NCI-H1417 (cell line): ENCODE measurements at regions not wholly inside any gene's neighbourhood (a gene's known extent, or its start where the extent isn't known, plus 50 kb on each side); places are given as distances from the start of the nearest gene placed in this dataset.

Experiments used
- DNase-seq, 3 experiments: peaks; one replicate each; lab custom pipeline; 2025; lab: John Stamatoyannopoulos, UW

DNA sequence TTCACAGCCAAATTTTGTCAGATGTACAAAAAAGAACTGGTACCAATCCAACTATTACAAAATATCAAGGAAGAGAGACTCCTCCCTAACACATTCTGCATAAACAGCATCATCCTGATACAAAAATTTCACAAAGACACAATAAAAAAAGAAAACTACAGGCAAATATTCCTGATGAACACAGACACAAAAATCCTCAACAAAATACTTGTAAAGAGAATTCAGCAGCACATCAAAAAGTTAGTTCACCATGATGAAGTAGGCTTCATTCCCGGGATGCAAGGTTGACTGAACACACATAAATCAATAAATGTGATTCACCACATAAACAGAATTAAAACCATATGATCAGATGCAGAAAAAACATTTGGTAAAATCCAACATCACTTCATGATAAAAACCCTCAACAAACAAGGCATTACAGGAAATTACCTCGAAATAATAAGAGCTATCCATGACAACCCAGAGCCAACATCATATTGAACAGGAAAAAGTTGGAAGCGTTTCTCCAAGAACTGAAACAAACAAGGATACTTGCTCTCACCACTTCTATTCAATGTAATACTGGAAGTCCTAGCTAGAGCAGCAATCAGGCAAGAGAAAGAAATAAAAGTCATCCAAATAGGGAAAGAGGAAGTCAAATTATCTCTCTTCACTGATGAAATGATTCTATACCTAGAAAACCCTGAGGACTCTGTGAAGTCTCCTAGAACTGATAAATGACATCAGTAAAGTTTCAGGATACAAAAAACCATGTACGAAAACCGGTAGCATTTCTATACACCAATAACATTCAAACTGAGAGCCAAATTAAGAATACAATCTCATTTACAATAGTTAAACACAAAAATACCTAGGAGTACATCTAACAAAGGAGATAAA, 223.1 kb downstream of the REEP3 start:
- no peak for DNase-seq

DNA sequence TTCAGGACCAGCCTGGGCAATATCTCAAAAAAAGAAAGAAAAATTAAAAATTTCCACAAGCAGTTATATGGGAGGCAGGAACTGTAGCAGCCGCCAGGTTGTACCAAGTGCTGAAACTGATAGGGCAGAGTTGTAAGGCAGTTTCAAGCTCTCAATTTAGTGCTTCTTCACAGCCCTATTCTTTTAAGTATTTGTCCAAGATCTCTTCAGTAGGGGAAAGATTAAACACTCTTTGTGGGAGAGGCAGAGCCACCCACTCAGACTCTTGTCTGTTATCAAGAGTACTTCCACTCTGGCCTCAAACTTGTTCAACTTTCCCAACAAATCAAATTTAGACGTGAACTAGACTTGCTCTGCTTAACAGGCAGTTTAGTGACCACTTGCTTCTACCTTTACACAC, 228.7 kb downstream of the REEP3 start:
- no peak for DNase-seq

DNA sequence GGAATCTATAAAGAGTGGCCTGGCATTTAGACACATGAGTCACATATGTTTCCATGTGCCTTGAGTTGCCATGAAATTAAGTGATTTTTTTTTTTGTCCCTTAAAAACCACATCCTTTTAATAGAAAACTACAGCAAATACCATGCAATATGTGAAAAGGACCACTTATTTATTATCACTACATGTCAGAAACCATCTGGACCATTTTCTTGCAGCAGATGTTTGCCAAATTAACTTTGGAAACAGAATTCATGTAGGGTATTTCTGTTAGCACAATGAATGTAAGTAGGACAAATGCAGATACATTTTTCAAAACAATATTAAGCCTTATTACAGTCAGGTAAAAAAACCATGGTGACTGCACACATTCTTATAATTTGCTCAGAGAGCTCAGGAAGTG, 230.6 kb downstream of the REEP3 start:
- DNase-seq, result no peak

DNA sequence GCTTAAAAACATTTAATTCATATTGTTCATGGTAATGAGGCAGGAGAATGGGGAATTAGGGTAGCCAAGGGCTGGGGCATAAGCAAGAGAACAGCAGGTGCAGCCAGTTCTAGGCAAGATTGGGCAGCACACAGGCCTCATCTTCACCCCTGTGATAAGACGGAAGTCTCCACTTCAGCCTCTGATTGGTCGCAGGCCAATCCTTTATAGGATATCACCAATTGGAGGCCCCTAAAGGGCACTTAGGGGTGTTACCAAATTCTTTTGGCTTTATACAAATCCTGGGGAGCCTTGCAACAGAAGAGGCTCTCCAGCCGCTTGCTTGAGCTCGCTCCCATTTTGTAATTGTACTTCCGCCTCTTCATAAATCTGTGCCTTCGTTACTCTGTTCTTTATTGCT, 231.1 kb downstream of the REEP3 start:
- DNase-seq, result no peak

DNA sequence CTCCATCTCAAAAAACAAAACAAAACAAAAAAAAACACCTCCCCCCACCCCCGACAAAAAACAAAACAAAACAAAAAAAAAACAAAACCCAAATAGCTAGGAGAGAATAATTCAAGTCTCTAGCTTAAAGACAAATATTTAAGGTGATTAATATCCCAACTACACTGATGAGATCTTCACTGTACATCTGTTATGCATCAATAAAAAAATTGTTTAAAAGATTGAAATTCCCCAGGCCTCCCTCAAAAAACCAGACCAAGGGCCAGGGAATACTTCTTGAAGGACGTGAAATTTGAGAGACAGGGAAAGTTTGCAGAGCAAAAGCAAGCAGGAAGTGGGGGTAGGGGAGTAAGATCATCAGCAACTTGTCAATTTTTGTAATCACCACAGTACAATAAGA, 232.6 kb downstream of the REEP3 start:
- no peak for DNase-seq

DNA sequence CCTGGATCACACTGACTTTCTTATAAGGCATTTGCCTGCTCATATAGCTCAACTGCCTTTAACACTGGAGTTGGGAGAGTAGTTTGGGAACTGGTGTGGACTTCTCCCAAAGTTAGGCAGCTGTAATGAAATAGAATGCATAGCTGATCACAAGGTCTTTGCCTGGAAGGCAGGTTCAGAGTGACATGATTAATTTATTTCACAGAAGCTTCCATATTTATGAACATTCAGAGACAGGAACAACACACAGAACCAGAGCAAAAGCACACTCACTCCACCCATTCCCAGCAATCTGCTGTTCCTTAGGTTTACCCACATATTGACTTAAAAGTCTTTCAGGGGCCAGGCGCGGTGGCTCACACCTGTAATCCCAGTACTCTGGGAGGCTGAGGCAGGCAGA, 234.2 kb downstream of the REEP3 start:
- no peak for DNase-seq

DNA sequence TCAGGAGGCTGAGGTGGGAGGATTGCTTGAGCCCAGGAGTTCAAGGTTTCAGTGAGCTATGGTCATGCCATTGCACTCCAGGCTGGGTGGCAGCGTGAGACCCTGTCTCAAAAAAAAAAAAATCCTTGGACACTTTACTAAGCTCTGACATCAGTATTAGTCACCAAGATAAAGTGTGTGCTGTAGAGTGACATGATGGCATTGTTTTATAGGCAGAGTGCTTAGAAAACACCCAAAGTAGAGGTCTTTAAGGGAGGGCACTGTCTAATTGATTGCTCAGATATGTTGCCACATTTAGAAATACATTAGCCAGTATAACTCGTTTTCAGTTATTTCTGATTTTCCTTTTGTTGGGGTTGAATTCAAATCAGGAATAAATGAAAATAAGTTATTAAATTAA, 235.9 kb downstream of the REEP3 start:
- no peak for DNase-seq

DNA sequence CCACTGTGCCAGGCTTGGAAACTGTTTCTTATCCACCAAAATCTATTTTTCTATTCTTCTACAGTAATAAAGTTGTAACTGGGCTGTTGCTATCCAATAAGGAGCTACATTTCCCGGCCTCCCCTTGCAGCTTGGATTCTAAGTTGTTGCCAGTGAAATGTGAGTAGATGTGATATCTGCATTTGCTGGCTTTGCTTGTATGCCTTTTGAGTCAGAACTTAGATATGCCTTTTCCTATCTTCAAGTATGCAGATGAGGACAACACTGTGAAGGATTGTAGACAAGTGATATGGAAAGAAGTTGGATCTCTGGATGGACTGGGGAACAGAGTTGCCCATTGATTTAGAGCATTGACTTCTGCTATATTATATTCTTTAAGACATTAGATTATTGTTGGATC, 236.9 kb downstream of the REEP3 start:
- DNase-seq, result no peak

DNA sequence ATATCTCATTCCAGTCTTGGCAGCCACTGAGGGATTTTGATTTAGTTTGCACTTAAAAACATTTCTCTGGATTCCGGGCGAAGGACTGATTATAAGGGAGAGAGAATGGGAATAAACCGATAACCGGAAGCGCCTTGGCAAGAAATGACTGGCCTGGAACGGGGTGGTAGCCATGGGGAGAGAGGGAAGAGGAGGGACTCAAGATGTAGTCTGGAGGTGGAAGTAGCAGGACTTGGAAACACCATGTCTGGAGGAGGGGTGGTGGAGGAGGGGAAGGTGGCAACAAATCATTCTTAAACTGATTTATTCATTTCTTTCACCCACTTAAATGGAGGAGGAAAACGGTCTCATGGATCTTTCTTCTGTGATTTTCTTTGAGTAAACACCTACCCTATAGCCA, 238.1 kb downstream of the REEP3 start:
- no peak for DNase-seq

DNA sequence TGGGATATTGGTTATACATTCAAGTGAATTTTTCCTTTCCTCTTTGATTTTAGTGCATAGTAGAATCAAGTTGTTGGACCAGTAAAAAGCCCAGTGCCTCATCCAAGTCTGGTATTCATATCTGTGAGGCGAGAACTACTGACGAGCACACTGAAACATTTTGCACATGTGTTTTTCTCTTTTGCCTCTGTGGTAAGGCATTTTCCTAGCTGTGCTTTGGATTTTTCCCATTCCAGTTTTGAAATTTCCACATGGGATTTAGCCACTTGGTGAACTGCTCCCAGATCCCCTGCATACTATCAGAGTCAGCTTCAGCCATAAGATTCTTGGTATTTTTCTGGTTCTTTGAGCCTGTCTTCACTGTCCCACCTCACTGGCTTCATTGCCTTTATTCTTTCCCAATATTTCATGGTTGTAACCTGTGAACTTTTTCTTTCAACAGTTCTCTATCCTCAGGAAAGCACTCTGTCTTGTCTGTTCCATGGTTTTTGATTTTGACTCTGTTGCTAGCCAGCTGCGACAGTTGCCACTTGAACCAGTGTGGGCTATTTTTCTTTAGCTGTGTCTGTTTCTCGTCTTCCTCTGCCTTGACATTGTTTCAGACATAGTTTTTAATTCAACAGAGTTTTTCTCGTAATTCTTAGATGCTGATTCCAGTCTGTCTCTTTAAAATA, 239.0 kb downstream of the REEP3 start:
- DNase-seq, result no peak

DNA sequence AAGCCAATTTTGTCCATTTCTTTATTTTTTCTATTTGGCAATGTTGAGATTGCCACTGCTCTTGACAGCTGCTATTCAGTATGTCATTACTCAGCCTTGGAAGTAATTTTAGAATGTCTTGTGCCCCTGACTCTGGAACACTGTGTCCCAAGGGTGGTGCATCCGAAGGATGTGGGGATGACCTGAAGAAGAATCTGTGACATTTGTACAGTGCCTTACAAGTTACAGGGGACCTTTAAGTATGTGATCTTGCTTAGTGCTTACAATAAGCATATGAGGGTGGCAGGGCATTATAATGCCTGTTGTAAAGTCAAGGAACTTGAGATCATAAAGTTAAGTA, 239.5 kb downstream of the REEP3 start:
- no peak for DNase-seq

DNA sequence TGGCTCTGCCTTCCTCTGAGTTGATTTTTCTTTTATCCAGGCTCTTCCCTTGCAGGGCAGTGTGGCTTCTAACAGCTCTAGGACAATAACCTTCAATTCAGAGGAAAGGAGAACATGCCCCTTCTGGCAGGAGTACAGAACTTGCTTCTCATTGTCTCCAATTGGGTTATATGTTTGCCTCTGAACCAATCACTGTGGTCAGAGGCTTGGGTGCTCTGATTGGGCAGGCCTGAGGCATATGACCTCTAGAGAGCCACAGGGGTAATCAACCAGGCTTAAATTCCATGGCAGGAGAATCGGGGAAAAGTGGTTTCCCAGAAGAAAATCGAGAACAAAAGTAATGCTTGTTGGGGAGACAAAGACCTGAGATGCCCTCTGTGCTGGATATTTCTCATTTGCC, 240.0 kb downstream of the REEP3 start:
- no peak for DNase-seq

DNA sequence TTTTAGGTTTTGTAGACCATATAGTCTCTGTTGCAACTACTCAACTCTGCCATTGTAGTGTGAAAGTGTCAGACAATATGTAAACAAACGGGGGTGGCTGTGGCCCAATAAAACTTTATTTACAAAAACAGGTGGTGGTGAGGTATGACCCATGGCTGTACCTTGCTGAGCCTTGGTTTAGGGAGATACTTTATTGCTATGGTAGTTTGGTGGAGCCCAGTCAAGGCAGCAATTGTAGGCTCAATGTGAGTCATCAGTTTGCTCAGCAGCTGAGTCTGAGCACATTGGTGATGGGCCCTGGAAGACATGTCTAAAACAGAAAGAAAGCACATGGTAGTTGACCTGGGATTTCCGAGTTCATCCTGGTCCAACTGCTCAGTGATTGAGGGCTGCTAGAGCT, 242.5 kb downstream of the REEP3 start:
- DNase-seq, result no peak

DNA sequence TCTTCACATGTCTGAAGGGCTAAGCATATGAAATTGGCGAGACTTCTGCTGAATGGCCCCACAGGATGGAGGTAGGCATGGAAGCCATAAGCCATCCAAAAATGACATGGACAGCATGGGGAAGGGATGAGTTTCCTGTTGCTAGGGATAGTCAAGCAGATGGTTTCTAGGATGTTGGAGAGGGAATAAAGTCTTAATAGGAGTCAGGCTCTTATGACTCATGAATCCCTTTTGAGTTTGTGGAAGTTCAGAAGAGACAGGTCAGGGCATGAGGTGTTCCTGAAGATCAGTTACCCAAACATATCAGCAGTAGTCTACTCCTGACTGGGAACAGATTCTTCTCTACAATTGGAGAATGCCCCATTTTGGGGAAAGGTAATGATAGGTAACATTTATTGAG, 243.9 kb downstream of the REEP3 start:
- DNase-seq, result no peak

DNA sequence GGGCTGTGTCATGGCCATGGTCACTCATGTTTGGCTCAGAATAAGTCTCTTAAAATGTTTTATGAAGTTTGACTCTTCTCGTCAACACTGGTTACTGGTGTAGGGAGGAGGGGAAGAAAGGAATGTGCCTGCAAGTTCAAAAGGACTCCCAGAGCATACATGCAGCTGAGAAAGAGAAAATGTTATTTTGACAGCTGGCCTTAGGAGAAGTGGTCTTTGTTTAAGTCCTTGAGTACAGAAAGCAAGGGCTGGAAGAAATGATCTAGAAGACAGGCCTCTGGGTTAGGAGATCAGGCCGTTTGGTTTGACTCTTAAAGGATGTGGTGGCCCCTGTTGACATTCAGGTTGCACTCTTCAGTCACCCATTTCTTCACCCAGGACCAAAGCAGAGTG, 245.5 kb downstream of the REEP3 start:
- no peak for DNase-seq

DNA sequence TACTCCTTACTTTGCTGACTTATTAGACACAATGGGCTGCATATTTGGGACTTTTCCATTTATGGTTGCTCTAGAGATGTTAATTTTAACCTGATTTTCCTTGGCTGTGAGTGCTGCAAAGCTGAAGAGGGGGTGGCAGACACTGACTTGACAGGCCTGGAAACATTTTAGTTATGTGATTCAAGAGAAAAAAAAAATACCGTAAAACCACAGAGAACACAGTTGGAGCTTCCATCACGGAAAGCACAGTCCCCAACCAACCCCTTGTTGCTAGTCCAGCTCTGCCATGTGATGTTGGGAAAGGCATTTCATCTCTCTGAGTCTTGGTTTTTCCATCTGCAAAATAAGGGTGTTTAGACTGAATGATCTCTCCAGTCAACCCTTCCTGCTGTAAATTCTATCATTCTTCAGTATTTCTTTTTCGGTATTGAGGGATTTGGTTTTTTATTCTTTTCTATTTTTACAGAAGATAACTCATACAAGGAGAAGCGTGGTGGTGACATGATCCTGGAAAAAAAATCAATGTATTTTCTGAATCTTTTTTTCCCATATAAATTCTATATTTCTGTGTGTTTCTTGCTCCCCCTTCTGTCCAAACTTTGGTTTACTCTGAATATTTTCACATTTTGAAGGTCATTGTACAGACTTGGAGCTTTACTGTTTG, 246.1 kb downstream of the REEP3 start:
- peak in 1 of 3 experiments; percentile 3 for DNase-seq

DNA sequence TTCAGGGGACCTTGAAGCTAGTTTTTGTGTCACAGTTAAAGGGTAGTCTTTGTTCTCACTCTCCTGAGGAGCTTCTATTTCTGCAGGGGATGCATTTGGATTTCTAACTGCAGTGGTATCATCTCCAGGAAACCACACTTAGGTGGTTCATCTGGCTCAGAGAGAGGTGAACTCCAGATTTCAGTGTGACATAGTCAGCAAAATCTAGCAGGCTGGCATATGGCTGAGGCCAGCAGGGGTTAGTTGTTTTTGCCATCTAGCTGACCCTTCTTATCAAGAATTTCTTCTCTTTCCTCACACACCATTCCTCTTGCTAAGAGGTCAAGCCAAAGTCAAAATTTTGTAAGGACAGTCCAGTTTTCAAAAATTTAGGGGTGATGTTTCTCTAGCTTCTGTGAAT, 248.2 kb downstream of the REEP3 start:
- DNase-seq, result no peak

DNA sequence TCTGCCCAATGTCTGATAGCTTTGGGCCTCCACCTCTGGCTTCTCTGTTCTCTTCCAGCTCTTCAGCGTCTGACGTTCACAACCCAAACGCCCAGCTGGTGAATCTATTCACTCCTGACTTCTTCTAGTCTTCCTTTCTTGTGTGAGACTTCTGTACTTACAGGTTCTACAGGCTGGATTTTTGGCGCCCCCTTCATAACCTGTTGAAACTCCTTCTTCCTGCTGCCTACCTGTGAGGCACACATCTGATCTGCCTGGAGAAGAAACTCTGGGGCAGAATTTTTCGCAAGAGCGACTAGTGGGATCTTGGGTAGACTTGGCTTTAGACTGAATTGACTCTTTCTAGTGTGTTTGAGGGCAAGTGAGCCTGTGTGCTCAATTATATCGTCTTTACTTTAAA, 249.3 kb downstream of the REEP3 start:
- no peak for DNase-seq

DNA sequence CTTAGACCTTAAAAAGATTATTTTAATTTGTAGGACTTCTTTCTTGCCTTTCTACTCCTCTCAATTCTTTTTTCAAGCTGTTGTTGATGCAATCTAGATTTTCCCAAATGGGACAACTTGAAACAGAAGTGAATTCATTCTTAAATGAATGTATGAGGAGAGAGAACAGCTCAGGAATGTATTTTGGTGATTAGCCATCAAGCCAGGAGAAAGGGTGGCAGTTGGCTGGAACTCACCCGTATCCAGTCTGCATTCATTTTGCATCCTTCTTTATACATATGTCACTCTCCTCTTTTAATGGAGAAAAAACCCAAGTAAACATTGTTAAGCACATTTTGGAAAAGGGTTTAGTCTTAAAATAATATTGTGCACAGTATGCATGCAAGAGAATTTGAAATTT, 251.3 kb downstream of the REEP3 start:
- no peak for DNase-seq

DNA sequence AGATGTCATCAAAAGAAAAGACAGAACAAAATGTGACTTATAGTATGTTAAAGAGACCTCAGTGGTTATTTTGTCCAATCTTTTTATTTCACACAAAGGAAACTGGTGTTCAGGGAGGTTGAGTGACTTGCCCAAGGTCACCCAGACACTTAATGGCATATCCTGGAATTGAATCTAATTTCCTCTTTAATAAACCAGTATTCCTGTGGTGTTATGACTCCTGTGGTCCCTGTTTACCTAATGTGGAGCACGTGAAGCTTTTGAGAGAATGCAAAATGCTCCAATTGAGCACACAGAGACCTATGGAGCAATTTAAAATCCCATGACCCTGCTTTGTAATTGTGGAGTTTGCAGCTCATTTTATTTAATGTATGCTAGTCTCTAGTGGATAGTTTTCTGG, 251.9 kb downstream of the REEP3 start:
- DNase-seq, result no peak

DNA sequence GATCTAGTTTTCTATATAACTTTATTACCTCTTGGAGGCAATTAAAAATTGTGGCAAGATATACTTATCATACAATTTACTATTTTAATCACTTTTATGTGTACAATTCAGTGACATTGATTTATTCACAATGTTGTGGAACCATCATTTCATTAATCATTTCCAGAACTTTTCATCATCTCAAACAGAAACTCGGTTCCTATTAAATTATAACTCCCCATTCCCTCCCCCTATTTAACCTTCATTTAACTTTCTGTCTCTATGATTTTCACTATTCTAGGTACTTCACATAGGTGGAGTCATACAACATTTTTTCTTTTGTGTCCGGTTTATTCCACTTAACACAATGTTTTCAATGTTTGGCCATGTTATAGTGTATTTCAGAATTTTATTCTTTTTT, 252.8 kb downstream of the REEP3 start:
- DNase-seq, result no peak

DNA sequence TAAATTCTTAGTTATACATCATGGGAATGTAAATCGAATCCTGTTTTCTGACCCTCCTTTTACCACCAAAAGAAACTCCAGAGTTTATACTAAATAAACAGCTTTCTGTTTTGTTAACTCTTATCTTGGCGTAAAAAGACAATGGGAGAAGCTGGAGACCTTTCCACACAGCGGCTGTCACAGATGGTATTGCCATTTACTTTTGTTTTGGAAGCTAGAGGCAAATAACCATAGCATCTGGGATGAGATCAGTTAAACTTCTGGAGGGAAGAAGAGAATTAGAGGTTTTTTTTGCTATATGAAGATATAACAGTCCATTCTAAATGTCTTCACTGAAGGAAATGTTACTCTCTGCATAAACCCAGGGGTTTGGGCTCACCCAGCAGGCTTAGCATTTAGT, 258.9 kb downstream of the REEP3 start:
- DNase-seq, result no peak

DNA sequence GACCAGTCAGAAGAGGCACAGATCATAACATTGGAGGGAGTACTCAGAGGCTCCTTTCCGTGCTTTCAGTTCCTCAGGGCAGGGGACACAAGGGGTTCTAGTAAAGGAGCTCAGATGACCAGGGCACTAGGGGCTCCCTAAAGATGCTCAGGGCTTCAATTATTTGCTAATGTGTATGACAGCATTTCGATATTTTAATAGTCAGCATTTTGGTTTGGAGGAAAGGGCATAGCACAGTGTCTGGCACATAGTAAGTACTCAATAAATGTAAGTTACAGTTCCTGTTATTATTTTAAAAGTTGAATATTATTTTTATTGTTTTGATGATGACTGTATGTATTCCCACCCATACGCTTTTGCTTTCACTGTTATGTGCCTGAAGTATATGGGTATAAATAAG, 260.0 kb downstream of the REEP3 start:
- DNase-seq, result no peak
